Lower leg skin (tissue), 3 donors: ENCODE measurements at regions not wholly inside any gene's neighbourhood (a gene's known extent, or its start where the extent isn't known, plus 50 kb on each side); places are given as distances from the start of the nearest gene placed in this dataset.

Experiments used
- POLR2A ChIP-seq, 2 donors: fragments of 450-650 bp; IDR thresholded peaks; one replicate each; pipeline ENCODE4 v1.6.1; 2016 to 2017; ENCODE audit warnings: antibody characterized with exemption in 2 of 2, mild to moderate bottlenecking in 1 of 2, moderate library complexity in 1 of 2
- TF ChIP-seq, protein P1 (sequence below), 3 donors: fragments of 450-650 bp; IDR thresholded peaks; one replicate each; pipeline ENCODE4 v1.5.1; 2016; ENCODE audit warnings: antibody characterized with exemption in 3 of 3, mild to moderate bottlenecking in 3 of 3, moderate library complexity in 2 of 3

DNA sequence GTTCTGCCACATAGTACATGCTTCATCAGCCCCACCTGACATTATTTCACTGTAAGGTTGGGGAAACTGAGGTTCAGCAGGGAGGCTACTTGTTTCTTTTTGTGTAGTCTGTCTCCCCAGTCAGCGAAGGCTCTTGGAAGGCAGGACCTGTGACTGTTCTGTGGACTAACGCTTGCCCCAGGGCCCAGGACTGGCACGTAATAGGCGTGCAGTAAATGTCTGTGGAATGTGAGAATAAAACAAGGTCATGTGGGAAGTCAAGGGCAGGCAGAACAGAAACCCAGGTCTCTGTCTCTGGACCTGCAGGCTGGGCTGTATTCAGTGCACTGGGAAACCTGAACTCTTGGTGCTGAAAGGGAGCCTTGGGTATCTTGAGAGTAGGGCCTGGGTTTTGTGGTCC lies 168.7 kb downstream of the RPS24 start:
- TF ChIP-seq, protein P1, sequence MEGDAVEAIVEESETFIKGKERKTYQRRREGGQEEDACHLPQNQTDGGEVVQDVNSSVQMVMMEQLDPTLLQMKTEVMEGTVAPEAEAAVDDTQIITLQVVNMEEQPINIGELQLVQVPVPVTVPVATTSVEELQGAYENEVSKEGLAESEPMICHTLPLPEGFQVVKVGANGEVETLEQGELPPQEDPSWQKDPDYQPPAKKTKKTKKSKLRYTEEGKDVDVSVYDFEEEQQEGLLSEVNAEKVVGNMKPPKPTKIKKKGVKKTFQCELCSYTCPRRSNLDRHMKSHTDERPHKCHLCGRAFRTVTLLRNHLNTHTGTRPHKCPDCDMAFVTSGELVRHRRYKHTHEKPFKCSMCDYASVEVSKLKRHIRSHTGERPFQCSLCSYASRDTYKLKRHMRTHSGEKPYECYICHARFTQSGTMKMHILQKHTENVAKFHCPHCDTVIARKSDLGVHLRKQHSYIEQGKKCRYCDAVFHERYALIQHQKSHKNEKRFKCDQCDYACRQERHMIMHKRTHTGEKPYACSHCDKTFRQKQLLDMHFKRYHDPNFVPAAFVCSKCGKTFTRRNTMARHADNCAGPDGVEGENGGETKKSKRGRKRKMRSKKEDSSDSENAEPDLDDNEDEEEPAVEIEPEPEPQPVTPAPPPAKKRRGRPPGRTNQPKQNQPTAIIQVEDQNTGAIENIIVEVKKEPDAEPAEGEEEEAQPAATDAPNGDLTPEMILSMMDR (IDR thresholded peaks at IDR 0.05): no peak
- TF ChIP-seq POLR2A (IDR thresholded peaks at IDR 0.05): no peak
